ENCODE measurements at regions not wholly inside any gene's neighbourhood (a gene's known extent, or its start where the extent isn't known, plus 50 kb on each side); places are given as distances from the start of the nearest gene placed in this dataset.

GRCh38 chr5:19002111-19002510 lies 985.9 kb downstream of the CDH18 start:
- TF ChIP-seq CTCF (IDR thresholded peaks at IDR 0.05) (no peak), EP300 (IDR thresholded peaks at IDR 0.05) (no peak), POLR2A (IDR thresholded peaks at IDR 0.05) (no peak)
